ENCODE measurements at regions not wholly inside any gene's neighbourhood (a gene's known extent, or its start where the extent isn't known, plus 50 kb on each side); places are given as distances from the start of the nearest gene placed in this dataset.
A peak's percentile ranks its signal among the peaks of the same experiment; 100 is the strongest.

DNA sequence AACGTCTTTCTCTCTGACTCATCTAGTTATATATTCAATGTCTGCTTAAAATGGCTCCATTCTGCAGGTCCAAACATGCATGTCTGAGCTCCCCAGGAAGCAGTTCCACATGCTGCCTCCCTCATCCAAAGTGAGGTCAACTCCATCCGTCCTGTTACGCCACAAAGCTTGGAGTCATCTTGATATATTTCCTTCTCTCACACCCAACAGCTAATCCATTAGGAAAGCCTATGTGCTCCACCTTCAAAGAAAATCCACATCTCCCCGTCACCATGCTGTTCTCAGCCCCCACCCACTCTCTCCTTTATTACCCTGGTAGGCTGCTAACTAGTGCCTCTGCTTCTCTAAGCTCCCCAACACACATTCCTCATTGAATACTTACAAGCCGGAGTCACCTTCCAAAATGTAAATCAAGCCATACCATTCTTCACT lies 130.2 kb upstream of the SYNDIG1 start:
- H3K9me3 Mint-ChIP-seq (ENCODE audit: low read depth): no peaks in the 10 kb centered on the region
- H3K4me3 Mint-ChIP-seq: no peak overlapping the region
- ATAC-seq: no peak
- H3K36me3 Mint-ChIP-seq: no peaks in the 10 kb centered on the region
- CTCF ChIA-PET: no interaction called here
- H3K4me1 Mint-ChIP-seq: peaks cover 11% of the 10 kb centered on the region
- H3K27me3 Mint-ChIP-seq: peaks cover 4% of the 10 kb centered on the region
- no peak overlapping the region for H3K27ac Mint-ChIP-seq
- DNase-seq: no peak

GRCh38 chr20:24337551-24337950 lies 131.9 kb upstream of the SYNDIG1 start:
- H3K4me1 Mint-ChIP-seq: peaks cover 11% of the 10 kb centered on the region
- ATAC-seq (no peak), DNase-seq (no peak)
- CTCF ChIA-PET: no interaction called here
- H3K27ac Mint-ChIP-seq: no peak overlapping the region
- H3K36me3 Mint-ChIP-seq: no peaks in the 10 kb centered on the region
- H3K4me3 Mint-ChIP-seq: no peak overlapping the region
- peaks cover 10% of the 10 kb centered on the region for H3K27me3 Mint-ChIP-seq
- no peaks in the 10 kb centered on the region for H3K9me3 Mint-ChIP-seq (ENCODE audit: low read depth)

- H3K4me3 Mint-ChIP-seq: no peak overlapping the region
- H3K27me3 Mint-ChIP-seq: peaks cover 8% of the 10 kb centered on the region
- CTCF ChIA-PET: no interaction called here
- peak; percentile 58 for ATAC-seq
- H3K4me1 Mint-ChIP-seq: peaks cover 11% of the 10 kb centered on the region
- H3K27ac Mint-ChIP-seq: no peak overlapping the region
- no peaks in the 10 kb centered on the region for H3K36me3 Mint-ChIP-seq
- no peaks in the 10 kb centered on the region for H3K9me3 Mint-ChIP-seq (ENCODE audit: low read depth)
- peak; percentile 46 for DNase-seq
These were observed 132.4 kb upstream of the SYNDIG1 start for GRCh38 chr20:24337069-24337468.

- Mint-ChIP-seq H3K4me1 (peaks cover 11% of the 10 kb centered on the region), H3K36me3 (no peaks in the 10 kb centered on the region), H3K9me3 (ENCODE audit: low read depth) (no peaks in the 10 kb centered on the region), H3K27ac (no peak overlapping the region), H3K27me3 (peaks cover 8% of the 10 kb centered on the region), H3K4me3 (no peak overlapping the region)
- DNase-seq (no peak), ATAC-seq (no peak)
- CTCF ChIA-PET: no interaction called here
These were observed 134.6 kb upstream of the SYNDIG1 start for GRCh38 chr20:24334830-24335229.

DNA sequence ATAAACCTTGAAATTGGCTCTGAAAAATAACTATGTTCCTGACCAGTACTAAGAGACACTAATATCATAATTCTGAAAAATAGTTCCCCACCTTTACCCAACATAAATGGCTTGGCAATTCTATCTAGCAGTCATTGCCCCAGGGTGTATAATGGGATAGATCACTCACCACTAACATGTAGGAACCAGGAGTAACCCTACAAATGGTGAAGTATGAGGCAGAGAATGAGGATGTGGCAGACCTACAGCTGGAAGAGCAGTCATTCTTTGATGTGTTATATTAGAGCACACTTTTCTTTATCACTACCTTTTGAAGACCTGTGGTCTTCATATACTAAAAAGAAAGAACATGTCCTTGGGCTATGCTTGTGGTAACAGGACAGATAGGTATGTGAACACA lies 136.5 kb upstream of the SYNDIG1 start:
- no peak overlapping the region for H3K4me3 Mint-ChIP-seq
- no peak overlapping the region for H3K27ac Mint-ChIP-seq
- H3K4me1 Mint-ChIP-seq: peaks cover 11% of the 10 kb centered on the region
- H3K9me3 Mint-ChIP-seq (ENCODE audit: low read depth): no peaks in the 10 kb centered on the region
- no peaks in the 10 kb centered on the region for H3K36me3 Mint-ChIP-seq
- DNase-seq: no peak
- no peak for ATAC-seq
- CTCF ChIA-PET: no interaction called here
- H3K27me3 Mint-ChIP-seq: peaks cover 8% of the 10 kb centered on the region

DNA sequence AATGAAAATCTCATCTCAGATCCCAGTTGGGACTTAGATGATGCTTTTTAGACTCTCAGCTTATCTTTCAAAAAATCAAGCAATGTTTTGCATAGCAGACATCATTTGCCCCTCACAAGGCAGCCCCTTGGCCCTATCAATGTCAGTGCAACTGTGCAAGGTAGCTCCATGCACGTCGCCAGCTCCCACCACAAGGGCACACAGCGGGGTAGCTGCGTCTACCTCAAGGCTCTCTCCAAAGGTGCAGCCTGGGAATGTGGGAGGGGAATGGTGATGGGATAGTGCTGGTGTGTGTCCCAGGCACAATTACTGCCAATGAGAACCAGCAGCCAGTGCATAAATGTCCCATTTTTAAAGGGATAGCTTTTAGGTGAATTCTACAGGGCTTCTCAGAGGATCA lies 137.5 kb upstream of the SYNDIG1 start:
- Mint-ChIP-seq H3K36me3 (no peaks in the 10 kb centered on the region), H3K27me3 (peaks cover 8% of the 10 kb centered on the region), H3K4me1 (peaks cover 1% of the 10 kb centered on the region), H3K27ac (no peak overlapping the region), H3K4me3 (no peak overlapping the region), H3K9me3 (ENCODE audit: low read depth) (no peaks in the 10 kb centered on the region)
- CTCF ChIA-PET: no interaction called here
- DNase-seq (no peak), ATAC-seq (no peak)

GRCh38 chr20:24328901-24329300 lies 140.5 kb upstream of the SYNDIG1 start:
- ATAC-seq (no peak), DNase-seq (no peak)
- CTCF ChIA-PET: no interaction called here
- H3K4me1 Mint-ChIP-seq: no peaks in the 10 kb centered on the region
- no peak overlapping the region for H3K4me3 Mint-ChIP-seq
- H3K27me3 Mint-ChIP-seq: peaks cover 8% of the 10 kb centered on the region
- H3K36me3 Mint-ChIP-seq: no peaks in the 10 kb centered on the region
- no peak overlapping the region for H3K27ac Mint-ChIP-seq
- no peaks in the 10 kb centered on the region for H3K9me3 Mint-ChIP-seq (ENCODE audit: low read depth)

DNA sequence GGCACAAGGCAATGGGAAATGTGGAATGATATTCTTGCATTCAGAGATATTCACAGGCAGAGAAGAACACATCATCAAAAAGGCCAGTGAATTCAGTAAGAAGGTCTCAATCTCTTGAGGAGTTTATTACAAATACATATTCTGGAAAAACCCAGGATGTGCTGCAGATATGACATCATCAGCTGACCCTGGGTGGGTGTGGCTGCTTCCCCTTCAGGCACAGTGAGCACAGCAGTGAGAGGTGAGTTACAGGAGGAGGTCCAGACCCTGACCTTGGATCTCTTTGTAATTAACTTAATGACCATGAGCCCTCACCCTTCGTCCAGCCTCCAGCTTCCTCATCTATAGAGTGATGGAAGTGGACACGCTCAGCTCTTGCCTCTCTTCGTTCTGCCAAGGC lies 147.5 kb upstream of the SYNDIG1 start:
- no peaks in the 10 kb centered on the region for H3K9me3 Mint-ChIP-seq (ENCODE audit: low read depth)
- ATAC-seq (no peak), DNase-seq (no peak)
- no peaks in the 10 kb centered on the region for H3K36me3 Mint-ChIP-seq
- no peak overlapping the region for H3K4me3 Mint-ChIP-seq
- peaks cover 4% of the 10 kb centered on the region for H3K4me1 Mint-ChIP-seq
- no peak overlapping the region for H3K27ac Mint-ChIP-seq
- H3K27me3 Mint-ChIP-seq: peaks cover 4% of the 10 kb centered on the region
- CTCF ChIA-PET: no interaction called here

DNA sequence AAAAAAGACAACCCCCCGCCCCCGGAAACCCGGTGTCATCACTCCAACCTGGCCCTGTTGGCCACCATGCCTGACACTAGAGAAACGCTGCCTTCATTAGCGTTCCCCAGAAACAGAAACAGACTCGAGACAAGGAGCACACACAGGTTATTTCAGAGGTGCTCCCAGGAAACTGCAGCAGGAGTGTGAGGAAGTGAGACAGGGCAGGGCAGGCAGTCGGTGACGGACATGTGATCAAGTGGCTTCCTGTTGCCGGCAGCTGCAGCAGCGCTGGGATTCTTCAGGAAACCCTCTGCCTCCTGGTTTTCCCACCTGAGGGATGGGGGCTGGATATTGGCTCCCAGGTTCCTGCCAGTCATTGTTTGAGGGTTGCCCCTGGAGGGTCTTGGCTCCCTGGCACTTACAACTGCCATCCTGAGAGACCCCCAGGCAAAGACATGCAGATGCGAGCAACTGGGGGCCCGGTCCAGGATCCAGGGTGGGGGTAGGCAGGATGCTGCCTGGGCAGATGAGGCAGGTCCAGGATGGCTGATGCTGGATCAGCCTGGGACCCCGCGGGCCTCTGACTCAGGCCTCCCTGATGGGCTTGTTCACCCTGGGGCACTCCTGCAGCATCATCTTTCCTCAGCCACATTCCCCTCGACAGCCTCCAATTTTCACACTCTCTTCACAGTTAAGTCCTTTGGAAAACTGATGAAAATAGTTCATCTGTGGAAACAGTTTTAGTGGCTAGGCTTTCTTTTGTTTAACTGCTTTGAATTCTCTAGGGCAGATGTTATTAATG lies 150.7 kb upstream of the SYNDIG1 start:
- no peaks in the 10 kb centered on the region for H3K9me3 Mint-ChIP-seq (ENCODE audit: low read depth)
- H3K4me3 Mint-ChIP-seq: no peak overlapping the region
- no peak for DNase-seq
- H3K27me3 Mint-ChIP-seq: peaks cover 4% of the 10 kb centered on the region
- peaks cover 4% of the 10 kb centered on the region for H3K4me1 Mint-ChIP-seq
- ATAC-seq: no peak
- H3K27ac Mint-ChIP-seq: no peak overlapping the region
- CTCF ChIA-PET: interaction anchor here (1.6 kb wide), 1 partner anchor 18 kb away, joined by 4 read pairs; no protein-coding TSS in a partner anchor
- H3K36me3 Mint-ChIP-seq: no peaks in the 10 kb centered on the region

GRCh38 chr20:24317224-24317623 lies 152.2 kb upstream of the SYNDIG1 start:
- DNase-seq: no peak
- no peaks in the 10 kb centered on the region for H3K9me3 Mint-ChIP-seq (ENCODE audit: low read depth)
- H3K4me3 Mint-ChIP-seq: no peak overlapping the region
- peaks cover 4% of the 10 kb centered on the region for H3K4me1 Mint-ChIP-seq
- CTCF ChIA-PET: interaction anchor here (1.6 kb wide), 1 partner anchor 17 kb away, joined by 4 read pairs; no protein-coding TSS in a partner anchor
- no peak for ATAC-seq
- no peak overlapping the region for H3K27ac Mint-ChIP-seq
- no peaks in the 10 kb centered on the region for H3K36me3 Mint-ChIP-seq
- H3K27me3 Mint-ChIP-seq: peaks cover 4% of the 10 kb centered on the region

DNA sequence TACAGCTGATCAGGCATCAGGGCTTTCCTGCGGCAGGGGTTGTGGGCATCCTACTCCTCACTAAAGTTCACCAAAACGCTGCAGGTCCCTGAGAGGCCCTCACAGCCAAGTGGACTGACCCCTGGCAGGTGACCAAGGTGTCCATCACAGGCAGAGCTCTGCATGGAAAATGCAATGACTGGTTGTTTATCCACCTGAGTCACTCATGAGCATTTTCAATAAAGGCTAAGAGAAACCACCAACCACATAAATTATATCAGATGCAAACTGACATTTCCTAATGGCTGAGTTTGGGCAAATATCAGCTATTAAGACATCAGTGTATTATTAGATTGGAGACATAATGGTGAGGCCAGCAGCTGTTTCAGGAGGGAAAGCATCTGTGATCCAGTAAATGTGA lies 152.7 kb upstream of the SYNDIG1 start:
- CTCF ChIA-PET: no interaction called here
- ATAC-seq (no peak), DNase-seq (no peak)
- Mint-ChIP-seq H3K4me1 (peaks cover 4% of the 10 kb centered on the region), H3K9me3 (ENCODE audit: low read depth) (no peaks in the 10 kb centered on the region), H3K27me3 (peaks cover 4% of the 10 kb centered on the region), H3K27ac (no peak overlapping the region), H3K36me3 (no peaks in the 10 kb centered on the region), H3K4me3 (no peak overlapping the region)

- H3K27ac Mint-ChIP-seq: no peak overlapping the region
- DNase-seq (no peak), ATAC-seq (no peak)
- CTCF ChIA-PET: no interaction called here
- no peak overlapping the region for H3K4me3 Mint-ChIP-seq
- H3K27me3 Mint-ChIP-seq: peaks cover 2% of the 10 kb centered on the region
- no peaks in the 10 kb centered on the region for H3K36me3 Mint-ChIP-seq
- H3K9me3 Mint-ChIP-seq (ENCODE audit: low read depth): no peaks in the 10 kb centered on the region
- peaks cover 4% of the 10 kb centered on the region for H3K4me1 Mint-ChIP-seq
These were observed 155.4 kb upstream of the SYNDIG1 start for GRCh38 chr20:24314053-24314452.

GRCh38 chr20:24309596-24309995 lies 159.8 kb upstream of the SYNDIG1 start:
- DNase-seq: no peak
- Mint-ChIP-seq H3K4me1 (no peaks in the 10 kb centered on the region), H3K27ac (no peak overlapping the region), H3K36me3 (no peaks in the 10 kb centered on the region), H3K4me3 (no peak overlapping the region), H3K27me3 (peaks cover 5% of the 10 kb centered on the region), H3K9me3 (ENCODE audit: low read depth) (no peaks in the 10 kb centered on the region)
- no peak for ATAC-seq
- CTCF ChIA-PET: no interaction called here

DNA sequence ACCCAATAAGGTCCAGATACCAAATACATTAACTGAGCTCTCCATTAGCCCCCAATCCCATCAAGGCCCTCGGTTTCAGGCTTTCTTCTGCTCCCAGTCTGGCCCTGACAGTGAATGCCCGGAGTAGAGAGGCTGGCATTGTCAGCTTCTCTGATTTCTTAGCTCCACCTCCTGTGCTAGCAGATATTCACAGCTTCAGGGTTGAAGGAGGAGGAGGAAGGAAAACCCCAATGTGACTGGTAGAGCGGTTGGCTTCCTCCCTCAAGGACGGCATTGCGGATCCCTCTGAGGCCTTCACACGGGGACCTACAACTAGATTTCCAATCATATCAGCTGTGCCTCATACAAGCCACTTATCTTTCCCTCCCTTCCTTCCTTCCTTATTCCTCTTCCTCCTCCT lies 164.1 kb upstream of the SYNDIG1 start:
- DNase-seq: no peak
- H3K4me1 Mint-ChIP-seq: no peaks in the 10 kb centered on the region
- ATAC-seq: no peak
- peaks cover 13% of the 10 kb centered on the region for H3K27me3 Mint-ChIP-seq
- H3K9me3 Mint-ChIP-seq (ENCODE audit: low read depth): no peaks in the 10 kb centered on the region
- H3K4me3 Mint-ChIP-seq: no peak overlapping the region
- H3K27ac Mint-ChIP-seq: no peak overlapping the region
- CTCF ChIA-PET: no interaction called here
- H3K36me3 Mint-ChIP-seq: no peaks in the 10 kb centered on the region
